HG03558 (cell line): ENCODE measurements at regions not wholly inside any gene's neighbourhood (a gene's known extent, or its start where the extent isn't known, plus 50 kb on each side); places are given as distances from the start of the nearest gene placed in this dataset.
"Not testable (repeated sequence)": the region's sequence is repeated elsewhere in the genome, so short reads cannot be mapped to it uniquely, and the experiment has no call there.

Source experiments
- ATAC-seq: cut with Tn5 transposase; IDR thresholded peaks from one replicate; pipeline ENCODE4 v1.9.1; 2021; ENCODE audit warnings: moderate number of reproducible peaks; ENCODE audit not compliant: unreplicated experiment; ENCODE audit errors: extremely low read depth

DNA sequence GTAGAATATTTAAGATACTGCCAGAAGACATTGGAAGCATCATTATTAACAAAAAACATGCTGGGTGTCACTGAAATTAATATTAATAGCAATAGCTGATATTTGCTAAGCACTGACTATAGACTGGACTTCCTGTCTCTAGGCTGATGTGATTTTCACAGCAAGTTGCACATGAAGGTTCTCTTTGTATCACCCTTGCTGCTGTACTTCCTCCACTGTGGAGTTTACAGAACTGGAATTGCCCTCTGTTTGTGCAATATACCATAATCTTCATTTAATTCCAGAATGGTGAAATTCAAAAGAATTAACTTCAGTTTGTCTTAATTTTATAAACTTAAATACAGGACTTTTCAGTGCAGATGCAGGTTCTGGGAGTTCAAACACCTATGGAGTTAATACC, 585.1 kb downstream of the RNF144A start:
- ATAC-seq: no peak

DNA sequence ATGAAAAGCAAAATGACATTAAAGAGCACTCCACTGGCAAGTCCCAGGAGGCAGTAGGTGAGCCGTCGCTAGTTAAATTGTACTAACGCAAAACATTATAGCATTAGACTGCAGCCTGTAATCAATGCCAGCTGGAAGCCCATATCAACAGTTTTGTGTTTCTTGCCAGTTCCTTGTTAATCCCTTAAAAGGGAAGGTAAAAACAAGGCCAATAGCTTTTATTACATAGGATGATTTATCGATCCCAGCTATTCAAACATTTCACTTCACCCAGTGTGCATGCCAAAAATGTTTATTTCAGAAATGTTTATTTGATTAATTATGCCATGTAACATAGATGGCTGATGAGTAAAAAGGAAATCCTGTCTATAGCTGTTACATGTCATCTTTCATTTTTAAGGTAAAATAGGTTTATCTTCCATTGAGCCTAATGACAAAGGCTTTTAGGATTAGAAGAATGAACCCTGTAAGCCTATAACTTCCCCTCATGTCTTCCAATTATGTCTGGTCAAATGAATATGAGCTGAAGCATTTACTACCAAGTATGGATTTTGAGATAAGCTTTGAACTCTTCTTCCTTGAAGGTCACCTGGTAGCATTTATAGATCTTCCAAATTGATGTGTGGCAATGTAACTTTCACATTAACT, 591.2 kb downstream of the RNF144A start:
- ATAC-seq: no peak

GRCh38 chr2:7510353-7510752, 593.1 kb downstream of the RNF144A start:
- no peak for ATAC-seq

GRCh38 chr2:7513834-7514233, 596.6 kb downstream of the RNF144A start:
- no peak for ATAC-seq

DNA sequence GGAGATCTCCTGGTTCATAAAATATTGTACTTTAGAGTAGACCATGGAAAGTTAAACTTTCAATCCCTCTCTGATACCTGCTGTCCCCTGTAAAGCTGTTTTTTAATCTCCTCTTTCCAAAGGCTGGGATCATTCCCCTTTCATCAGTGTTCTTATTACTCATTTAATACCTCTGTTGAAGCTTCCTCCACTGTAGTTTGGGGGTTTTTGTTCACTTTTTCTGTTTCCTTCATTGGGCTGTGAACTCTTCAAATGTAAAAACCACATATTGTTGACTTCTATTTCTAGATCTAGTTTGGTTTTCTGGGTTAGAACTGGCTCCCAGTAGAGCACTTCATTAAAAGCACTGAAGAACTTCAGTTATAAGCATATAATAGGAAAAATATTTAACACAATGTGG, 598.1 kb downstream of the RNF144A start:
- no peak for ATAC-seq

DNA sequence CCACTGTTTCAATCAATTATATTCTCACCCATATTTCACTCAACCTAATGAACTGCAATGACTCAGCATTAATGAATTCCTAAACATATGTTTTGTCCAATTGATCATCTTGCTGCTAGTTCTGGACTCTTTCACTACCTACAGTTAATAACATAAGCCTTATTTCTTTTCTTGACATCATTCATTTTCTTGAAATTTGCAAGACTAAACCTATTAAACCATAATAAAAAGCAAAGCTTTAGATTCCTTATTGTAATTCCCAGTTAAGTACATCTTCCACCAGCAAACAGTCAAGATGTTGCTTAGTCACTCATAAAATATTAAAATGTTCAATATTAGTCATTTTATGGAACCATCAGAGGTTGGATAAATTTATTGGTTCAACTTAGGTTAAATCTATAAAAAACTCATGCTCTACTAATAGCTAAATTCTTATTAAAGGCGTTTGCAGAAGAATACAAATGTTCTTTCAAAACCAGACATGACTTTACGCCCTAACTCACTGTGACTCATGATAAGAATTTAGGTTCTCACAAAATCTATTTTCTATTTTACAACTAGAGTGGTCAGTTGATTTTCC, 599.4 kb downstream of the RNF144A start:
- ATAC-seq: no peak

DNA sequence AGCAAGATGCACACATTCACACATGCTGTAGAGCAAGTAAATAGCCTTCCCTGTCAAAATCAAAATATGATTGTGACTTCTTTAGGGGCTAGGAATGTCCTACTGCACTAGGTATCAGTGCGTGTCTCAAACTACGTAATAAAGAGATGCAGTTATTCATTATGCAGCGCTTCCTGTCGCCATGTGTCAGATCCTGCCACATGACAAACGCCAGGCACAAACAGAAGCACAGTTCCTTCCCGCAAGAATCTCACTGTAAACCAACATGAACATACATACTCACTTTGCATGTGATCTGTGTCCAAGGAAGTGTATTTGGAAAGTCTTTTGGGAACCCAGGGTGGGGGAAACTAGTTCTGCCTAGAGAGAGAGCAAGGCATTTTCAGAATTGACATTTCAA, 599.9 kb downstream of the RNF144A start:
- no peak for ATAC-seq

- ATAC-seq: no peak
Measured at GRCh38 chr2:7517851-7518250, 600.6 kb downstream of the RNF144A start.

- no peak for ATAC-seq
Measured at GRCh38 chr2:7523481-7524120, 606.4 kb downstream of the RNF144A start.

DNA sequence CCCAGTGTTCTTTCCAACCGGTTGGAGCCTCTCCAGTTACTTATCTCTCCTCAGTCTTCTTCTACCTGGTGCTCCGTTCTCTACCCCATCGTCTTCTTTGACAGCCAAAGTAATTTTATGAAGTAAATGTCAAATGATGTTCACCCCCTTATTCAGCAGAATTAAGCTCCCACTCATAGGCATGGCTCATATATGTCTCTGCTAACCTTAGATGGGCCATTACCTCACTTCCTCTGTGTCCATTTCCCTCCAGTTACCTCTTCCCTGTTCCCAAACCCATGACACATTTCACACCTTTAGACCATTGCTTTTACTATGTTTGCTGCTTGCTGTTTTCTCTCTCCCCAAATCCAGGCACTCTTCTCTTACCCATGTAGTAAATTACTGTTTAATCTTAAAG, 607.0 kb downstream of the RNF144A start:
- ATAC-seq: no peak

GRCh38 chr2:7525746-7526145, 608.5 kb downstream of the RNF144A start:
- no peak for ATAC-seq

GRCh38 chr2:7527165-7527722, 610.0 kb downstream of the RNF144A start:
- no peak for ATAC-seq

DNA sequence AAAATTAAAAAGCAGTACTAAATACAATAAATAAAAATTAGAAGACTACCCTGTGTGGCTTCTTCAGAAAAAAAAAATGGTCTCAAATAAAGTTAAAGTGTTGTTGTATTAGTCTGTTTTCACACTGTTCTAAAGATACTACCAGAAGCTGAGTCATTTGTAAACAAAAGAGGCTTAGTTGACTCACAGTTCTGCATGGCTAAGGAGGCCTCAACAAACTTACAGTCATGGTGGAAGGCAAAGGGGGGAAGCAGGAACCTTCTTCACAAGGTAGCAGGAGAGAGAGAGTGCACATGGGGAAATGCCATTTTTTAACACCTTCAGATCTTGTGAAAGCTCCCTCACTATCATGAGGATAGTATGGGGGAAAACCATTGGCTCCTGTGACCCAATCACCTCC, 612.8 kb downstream of the RNF144A start:
- no peak for ATAC-seq

DNA sequence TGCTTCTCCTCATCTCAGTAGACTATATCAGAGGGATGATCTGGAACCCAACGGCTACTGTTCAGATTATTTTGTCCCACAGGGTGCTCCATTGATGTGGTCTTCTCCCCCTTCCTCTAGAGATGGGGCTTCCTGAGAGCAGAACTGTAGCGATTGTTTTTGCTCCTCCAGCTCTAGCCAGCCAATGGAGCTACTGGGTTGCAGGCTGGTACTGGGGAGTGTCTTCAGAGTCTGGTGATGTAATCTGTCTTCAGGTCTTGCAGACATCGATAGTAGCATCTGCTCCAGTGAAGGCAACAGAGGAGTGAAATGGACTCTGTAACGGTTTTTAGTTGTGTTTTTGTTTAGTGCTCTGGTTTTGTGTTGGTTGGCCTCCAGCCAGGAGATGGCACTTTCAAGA, 621.9 kb downstream of the RNF144A start:
- ATAC-seq: no peak

- no peak for ATAC-seq
Measured at GRCh38 chr2:7539760-7540159, 622.5 kb downstream of the RNF144A start.

DNA sequence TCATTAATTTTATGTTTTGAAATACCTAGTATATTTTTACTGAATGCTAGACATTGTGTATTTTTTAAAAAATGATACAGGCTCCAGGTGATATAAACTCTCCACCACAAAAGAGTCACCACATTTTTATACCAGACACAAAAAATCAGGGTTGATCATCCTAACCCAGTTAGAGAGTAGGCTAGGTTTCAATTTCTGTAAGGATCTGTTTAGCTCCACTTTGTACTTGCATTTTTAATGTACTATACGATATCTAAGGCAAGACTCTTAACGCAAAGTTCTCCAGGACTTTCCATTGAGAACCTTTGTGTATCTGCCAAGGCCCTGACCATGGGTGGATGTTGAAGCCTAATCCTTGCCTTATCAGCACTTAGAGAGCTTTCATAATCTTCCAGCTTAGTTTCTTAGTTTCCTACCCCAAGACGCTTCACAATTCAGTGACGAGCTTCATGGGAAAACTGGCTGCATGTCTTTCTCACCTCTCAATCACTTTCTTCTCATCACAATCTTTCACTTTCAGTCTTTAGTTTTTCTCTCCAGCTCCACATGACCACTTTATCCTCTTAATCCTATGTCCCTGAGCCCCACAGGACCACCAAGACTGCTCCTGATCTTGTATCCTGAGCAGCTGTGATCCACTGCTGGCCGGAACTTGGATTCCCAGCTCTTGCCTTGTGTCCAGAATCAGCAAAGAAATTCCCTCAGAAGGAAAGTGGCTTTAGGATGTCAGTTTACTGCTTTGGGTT, 635.8 kb downstream of the RNF144A start:
- no peak for ATAC-seq

GRCh38 chr2:7555260-7555659, 638.0 kb downstream of the RNF144A start:
- no peak for ATAC-seq

DNA sequence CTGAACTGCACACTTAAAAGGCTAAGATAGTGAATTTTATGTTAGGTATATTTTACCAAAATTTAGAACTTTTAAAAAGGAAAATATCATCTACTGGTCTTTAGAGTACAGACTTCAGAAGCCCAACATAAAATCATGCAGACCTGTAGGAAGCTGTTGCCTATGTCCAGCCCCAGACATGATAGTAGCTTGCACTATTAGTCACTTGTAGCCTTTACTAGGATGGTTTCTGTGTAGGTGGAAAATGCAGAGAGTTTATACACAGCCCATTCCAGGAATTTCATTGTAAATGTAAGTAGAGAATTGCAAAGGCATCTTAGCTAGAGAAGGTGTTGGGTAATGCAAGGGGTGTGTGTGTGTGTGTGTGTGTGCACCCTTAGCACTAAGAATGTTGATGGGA, 640.2 kb downstream of the RNF144A start:
- no peak for ATAC-seq

GRCh38 chr2:7559791-7560190, 642.6 kb downstream of the RNF144A start:
- no peak for ATAC-seq

DNA sequence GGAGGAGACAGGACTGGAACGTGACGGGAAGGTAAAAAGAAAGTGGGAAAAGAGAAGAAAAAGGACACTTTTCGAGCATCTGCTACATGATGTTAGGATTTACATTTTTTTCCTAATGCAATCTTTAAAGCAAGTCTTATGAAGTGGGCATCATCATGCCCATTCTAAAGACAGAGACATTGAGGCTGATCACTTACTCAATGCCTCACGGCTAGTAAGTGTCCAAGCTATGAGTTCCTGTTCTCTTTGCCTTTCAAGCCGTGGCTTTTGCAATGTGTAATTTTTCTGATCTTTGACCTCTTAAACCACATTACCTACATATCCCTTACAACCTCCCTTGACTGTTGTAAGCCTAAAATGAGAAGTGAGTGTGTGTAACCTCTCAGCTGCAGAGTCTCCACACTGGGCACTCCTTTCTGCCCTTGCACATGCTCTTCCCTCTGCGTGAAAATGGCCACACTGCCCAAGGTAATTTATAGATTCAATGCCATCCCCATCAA, 649.2 kb downstream of the RNF144A start:
- ATAC-seq: no peak

DNA sequence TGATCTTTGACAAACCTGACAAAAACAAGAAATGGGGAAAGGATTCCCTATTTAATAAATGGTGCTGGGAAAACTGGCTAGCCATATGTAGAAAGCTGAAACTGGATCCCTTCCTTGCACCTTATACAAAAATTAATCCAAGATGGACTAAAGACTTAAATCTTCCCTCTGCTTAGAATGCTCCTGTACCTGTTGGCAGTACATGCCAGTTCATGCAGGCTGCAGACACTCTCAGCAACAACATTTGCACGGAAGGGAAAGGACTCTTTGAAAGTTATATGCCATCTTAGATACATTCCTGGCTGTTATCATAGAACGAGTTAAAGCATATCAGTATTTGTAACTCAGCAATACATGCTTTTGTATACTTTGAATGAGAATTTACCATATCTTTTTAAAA, 649.9 kb downstream of the RNF144A start:
- not testable (repeated sequence) for ATAC-seq
